ENCODE measurements at regions not wholly inside any gene's neighbourhood (a gene's known extent, or its start where the extent isn't known, plus 50 kb on each side); places are given as distances from the start of the nearest gene placed in this dataset.

- POLR2A ChIA-PET: no interaction called here
- H3K27me3 Mint-ChIP-seq: peaks cover 0 to 26% (median 5%) of the 10 kb centered on the region in 5 donors
- no peak overlapping the region for H3K4me3 Mint-ChIP-seq
- DNase-seq (no peak), ATAC-seq (no peak)
- H3K4me1 Mint-ChIP-seq: peaks cover 0 to 2% (median under 1%) of the 10 kb centered on the region in 4 donors
- peaks cover 0 to 4% (median 0%) of the 10 kb centered on the region in 3 donors for H3K36me3 Mint-ChIP-seq
- peaks cover 0 to 6% (median 0%) of the 10 kb centered on the region in 9 donors for H3K9me3 Mint-ChIP-seq
- H3K27ac Mint-ChIP-seq: no peak overlapping the region
Observed at GRCh38 chr10:125214283-125214570, 53.9 kb upstream of the CTBP2 start.

GRCh38 chr10:125213541-125214282 lies 53.3 kb upstream of the CTBP2 start:
- H3K27ac Mint-ChIP-seq: no peak overlapping the region
- H3K27me3 Mint-ChIP-seq: peaks cover 0 to 23% (median 5%) of the 10 kb centered on the region in 5 donors
- H3K36me3 Mint-ChIP-seq: peaks cover 0 to 4% (median 0%) of the 10 kb centered on the region in 3 donors
- H3K4me3 Mint-ChIP-seq: no peak overlapping the region
- POLR2A ChIA-PET: no interaction called here
- H3K4me1 Mint-ChIP-seq: peaks cover 0 to 2% (median under 1%) of the 10 kb centered on the region in 4 donors
- DNase-seq (no peak), ATAC-seq (no peak)
- peaks cover 0 to 6% (median 0%) of the 10 kb centered on the region in 9 donors for H3K9me3 Mint-ChIP-seq

GRCh38 chr10:125212150-125212809 lies 51.9 kb upstream of the CTBP2 start:
- Mint-ChIP-seq H3K27me3 (peaks cover 0 to 25% (median 2%) of the 10 kb centered on the region in 5 donors), H3K9me3 (peaks cover 0 to 6% (median 0%) of the 10 kb centered on the region in 9 donors), H3K27ac (no peak overlapping the region), H3K36me3 (peaks cover 0 to 4% (median 0%) of the 10 kb centered on the region in 3 donors), H3K4me1 (peaks cover 0 to 1% (median 0%) of the 10 kb centered on the region in 4 donors), H3K4me3 (no peak overlapping the region)
- no peak for ATAC-seq
- POLR2A ChIA-PET: no interaction called here
- DNase-seq: no peak

Measured in naive thymus-derived CD8-positive, alpha-beta T cell (primary cell).